ENCODE measurements at regions not wholly inside any gene's neighbourhood (a gene's known extent, or its start where the extent isn't known, plus 50 kb on each side); places are given as distances from the start of the nearest gene placed in this dataset.

DNA sequence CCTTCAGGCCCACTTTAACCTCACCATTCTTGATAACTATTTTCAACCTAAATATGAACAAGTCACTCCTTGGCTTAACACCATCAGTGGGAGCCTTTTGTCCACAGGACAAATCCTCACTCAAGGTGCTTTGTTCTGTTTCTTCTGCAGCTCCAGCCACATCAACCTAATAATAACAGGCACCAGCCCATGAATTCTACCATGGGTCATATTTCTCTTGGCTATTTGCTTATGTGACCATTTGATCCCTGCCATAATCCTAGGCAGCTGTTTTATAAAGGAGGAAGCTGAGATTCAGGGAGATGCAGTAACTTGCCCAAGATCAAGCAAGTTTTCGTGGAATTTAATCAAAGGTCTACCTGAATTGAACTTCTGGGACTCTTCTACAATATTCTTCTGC, 561.3 kb downstream of the DHX35 start:
- no peak for DNase-seq (ENCODE audit: insufficient read length, low spot score)
- TF ChIP-seq, protein P1, sequence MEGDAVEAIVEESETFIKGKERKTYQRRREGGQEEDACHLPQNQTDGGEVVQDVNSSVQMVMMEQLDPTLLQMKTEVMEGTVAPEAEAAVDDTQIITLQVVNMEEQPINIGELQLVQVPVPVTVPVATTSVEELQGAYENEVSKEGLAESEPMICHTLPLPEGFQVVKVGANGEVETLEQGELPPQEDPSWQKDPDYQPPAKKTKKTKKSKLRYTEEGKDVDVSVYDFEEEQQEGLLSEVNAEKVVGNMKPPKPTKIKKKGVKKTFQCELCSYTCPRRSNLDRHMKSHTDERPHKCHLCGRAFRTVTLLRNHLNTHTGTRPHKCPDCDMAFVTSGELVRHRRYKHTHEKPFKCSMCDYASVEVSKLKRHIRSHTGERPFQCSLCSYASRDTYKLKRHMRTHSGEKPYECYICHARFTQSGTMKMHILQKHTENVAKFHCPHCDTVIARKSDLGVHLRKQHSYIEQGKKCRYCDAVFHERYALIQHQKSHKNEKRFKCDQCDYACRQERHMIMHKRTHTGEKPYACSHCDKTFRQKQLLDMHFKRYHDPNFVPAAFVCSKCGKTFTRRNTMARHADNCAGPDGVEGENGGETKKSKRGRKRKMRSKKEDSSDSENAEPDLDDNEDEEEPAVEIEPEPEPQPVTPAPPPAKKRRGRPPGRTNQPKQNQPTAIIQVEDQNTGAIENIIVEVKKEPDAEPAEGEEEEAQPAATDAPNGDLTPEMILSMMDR (IDR thresholded peaks at IDR 0.05; ENCODE audit: insufficient read depth, missing control alignments) = no peak
- FAIRE-seq = no peak

DNA sequence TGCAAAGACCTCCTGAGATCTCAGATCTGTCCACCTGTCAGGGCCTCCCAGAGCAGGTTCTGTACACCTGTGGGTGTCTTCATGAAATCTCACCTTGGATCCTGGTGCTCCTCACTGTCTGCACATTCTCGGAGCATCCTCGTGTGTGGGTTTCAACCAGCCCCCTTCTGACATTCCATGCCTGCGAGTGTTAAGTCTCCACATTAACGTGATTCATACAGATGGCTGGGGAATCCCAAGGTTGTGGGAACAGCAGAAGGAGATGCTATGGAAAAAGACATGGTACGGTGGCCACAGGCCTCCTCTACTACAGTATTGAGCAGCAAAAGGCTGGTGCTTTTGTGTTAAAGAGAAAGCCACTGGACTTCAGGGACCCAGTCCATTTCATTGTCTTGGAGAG, 556.5 kb downstream of the DHX35 start:
- DNase-seq (ENCODE audit: insufficient read length, low spot score) (no peak), FAIRE-seq (no peak)
- TF ChIP-seq, protein P1 (IDR thresholded peaks at IDR 0.05; ENCODE audit: insufficient read depth, missing control alignments) = no peak

DNA sequence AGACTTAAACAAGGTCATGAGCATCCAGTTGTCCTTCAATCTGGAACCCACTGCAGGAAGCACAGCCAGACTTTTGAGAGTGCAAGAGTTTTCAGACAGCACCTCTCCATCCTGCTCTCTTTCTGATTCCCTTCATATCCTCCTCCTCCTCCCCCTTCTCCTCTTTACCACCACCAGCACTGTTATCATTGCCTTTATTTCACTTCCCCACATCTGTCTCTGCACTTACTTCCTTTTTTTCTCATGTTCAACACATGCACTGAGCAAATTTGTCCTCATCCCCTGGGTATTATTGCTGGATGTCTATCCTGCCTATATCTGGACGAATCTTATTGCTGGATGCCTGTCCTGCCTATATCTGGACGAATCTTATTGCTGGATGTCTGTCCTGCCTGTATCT, 554.8 kb downstream of the DHX35 start:
- FAIRE-seq (no peak), DNase-seq (ENCODE audit: insufficient read length, low spot score) (no peak)
- TF ChIP-seq, protein P1 (IDR thresholded peaks at IDR 0.05; ENCODE audit: insufficient read depth, missing control alignments) = no peak

DNA sequence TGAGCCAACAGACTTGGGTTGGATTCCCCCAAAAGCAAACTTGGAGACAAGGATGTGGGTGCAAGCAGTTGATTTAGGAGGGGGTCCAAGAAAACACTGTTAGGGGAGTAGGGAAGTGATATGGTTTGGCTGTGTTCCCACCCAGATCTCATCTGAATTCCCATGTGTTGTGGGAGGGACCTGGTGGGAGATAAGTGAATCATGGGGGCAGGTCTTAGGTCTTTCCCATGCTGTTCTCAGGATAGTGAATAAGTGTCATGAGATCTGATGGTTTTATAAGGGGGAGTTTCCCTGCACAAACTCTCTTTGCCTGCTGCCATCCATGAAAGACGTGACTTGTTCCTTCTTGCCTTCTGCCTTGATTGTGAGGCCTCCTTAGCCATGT, 542.6 kb downstream of the DHX35 start:
- FAIRE-seq = no peak
- TF ChIP-seq, protein P1 (IDR thresholded peaks at IDR 0.05; ENCODE audit: insufficient read depth, missing control alignments) = no peak
- DNase-seq (ENCODE audit: insufficient read length, low spot score) = no peak

DNA sequence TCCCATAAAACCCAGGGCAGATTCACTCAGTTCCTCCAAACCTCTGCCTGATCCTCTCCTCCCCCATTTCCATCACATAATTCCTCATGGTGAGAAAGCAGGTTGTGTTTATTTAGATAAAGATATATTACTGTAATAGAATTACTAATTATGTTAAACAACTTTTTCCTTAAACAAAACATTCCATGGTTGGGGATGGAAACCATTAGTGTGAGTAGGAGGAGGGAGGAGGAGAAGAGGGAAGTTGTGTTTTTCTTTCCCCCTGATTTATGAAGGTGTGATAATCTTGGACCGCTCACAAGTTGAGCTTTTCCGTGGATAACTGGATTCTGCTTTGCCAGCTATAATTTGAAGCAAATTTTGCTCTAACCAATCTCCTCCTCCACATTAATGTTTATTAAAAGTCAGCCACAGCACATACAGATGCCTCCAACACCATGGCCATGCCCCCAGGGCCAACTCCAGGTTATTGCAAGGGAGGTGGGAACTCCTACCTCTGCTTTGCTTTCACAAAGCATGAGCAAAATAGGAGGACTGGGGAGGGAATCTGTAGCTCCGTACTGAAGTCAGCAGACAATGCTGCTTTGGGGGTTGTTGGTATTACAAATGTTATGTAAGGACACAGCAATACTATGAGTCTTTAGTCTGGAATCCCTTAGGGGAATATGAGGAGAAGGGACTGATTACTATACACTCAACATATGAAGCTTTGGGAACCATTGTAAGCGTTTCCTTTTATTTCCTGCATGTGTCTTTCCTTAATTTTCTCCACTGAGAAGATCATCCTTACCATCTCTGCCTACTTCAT, 542.0 kb downstream of the DHX35 start:
- TF ChIP-seq, protein P1 (IDR thresholded peaks at IDR 0.05; ENCODE audit: insufficient read depth, missing control alignments) = no peak
- no peak for FAIRE-seq
- no peak for DNase-seq (ENCODE audit: insufficient read length, low spot score)

DNA sequence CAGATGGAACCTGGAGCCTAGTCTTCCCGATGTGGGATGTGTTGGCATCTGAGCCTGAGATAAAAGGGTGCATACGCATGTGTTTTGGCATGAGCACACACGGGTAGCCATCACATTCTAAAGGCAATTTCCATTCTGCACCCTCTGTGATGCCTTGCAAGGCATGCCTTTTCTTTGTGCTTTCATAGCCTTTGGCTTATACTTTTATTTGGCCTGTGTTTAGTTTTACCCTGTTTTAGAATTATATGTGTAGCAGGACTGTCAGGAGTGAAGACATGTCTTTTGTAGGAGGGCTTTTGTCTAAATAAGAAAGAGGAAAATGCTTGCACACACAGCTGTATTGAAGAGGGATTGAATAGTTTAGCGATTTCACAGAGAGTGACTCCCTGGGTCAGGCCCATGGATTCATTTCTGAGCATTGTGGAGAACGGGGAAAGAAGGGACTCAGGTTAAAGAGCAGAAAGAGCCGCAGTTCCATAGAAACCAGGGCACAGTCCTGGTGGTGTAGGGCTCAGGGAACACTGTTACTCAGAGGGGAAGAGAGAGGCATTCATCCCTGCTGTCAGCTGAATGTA, 530.2 kb downstream of the DHX35 start:
- no peak for FAIRE-seq
- TF ChIP-seq, protein P1 (IDR thresholded peaks at IDR 0.05; ENCODE audit: insufficient read depth, missing control alignments) = no peak
- no peak for DNase-seq (ENCODE audit: insufficient read length, low spot score)

DNA sequence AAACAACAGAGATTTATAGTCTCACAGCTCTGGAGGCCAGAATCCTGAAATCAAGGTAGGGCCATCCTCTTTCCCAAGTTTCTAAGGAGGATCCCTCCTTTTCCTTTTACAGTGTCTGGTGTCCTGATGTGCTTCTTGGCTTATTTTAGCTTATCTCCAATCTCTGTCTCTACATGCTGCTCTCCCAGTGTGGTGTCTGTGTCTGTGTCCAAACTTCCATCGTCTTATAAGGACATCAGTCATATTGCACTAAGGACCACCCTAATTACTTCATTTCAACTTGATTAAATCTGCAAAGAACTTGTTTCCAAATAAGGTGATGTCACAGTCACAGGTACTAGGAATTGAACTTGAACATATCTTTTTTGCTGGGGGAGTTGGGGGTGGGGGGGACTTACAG, 529.6 kb downstream of the DHX35 start:
- no peak for DNase-seq (ENCODE audit: insufficient read length, low spot score)
- no peak for FAIRE-seq
- TF ChIP-seq, protein P1 (IDR thresholded peaks at IDR 0.05; ENCODE audit: insufficient read depth, missing control alignments) = no peak

All from D721Med (cell line).